HCT116 (cell line): ENCODE measurements at regions not wholly inside any gene's neighbourhood (a gene's known extent, or its start where the extent isn't known, plus 50 kb on each side); places are given as distances from the start of the nearest gene placed in this dataset.

ENCODE experiments used
- EZH2 ChIP-seq: fragments of 200-600 bp; sonication (generic); IDR thresholded peaks from 2 replicates; pipeline ENCODE4 v1.6.1; 2017; ENCODE audit warnings: antibody characterized with exemption, mixed run types
- FOSL1 ChIP-seq: IDR thresholded peaks from 2 replicates; pipeline ENCODE4 v1.6.1; 2012; ENCODE audit warnings: low read depth
- POLR2A ChIP-seq: IDR thresholded peaks from 2 replicates; pipeline ENCODE4 v1.7.0; 2011; ENCODE audit warnings: borderline replicate concordance; ENCODE audit not compliant: insufficient read depth, insufficient read length; ENCODE audit errors: extremely low read depth
- POLR2AphosphoS5 ChIP-seq: IDR thresholded peaks from 2 replicates; pipeline ENCODE4 v1.6.1; 2011; ENCODE audit warnings: mild to moderate bottlenecking, low read depth, low read length, moderate library complexity
- SIN3A ChIP-seq: IDR thresholded peaks from 2 replicates; pipeline ENCODE4 v1.6.1; 2012; ENCODE audit warnings: low read depth
- SRF ChIP-seq: IDR thresholded peaks from 2 replicates; pipeline ENCODE4 v1.6.1; 2012; ENCODE audit warnings: low read depth
- YY1 ChIP-seq: IDR thresholded peaks from 2 replicates; pipeline ENCODE4 v1.6.1; 2011; ENCODE audit warnings: low read length, low read depth, moderate library complexity, mild to moderate bottlenecking; ENCODE audit not compliant: insufficient replicate concordance; ENCODE audit errors: extremely low read depth
- ZFX ChIP-seq: fragments of 450-650 bp; IDR thresholded peaks from 2 replicates; pipeline ENCODE4 v1.6.1; 2017
- TF ChIP-seq, protein P1 (sequence below), 3 experiments: fragments of 200-600 bp in 1 of 3; sonication (generic) in 1 of 3; IDR thresholded peaks in 2 of 3; conservative IDR thresholded peaks in 1 of 3; 2 replicates each; pipeline ENCODE4 v1.5.1; 2012 to 2017; ENCODE audit warnings: low read depth in 2 of 3, low read length in 2 of 3, antibody characterized with exemption in 1 of 3, borderline replicate concordance in 1 of 3, control low read depth in 1 of 3, mild to moderate bottlenecking in 1 of 3, mixed read lengths in 1 of 3, mixed run types in 1 of 3, moderate library complexity in 1 of 3; ENCODE audit not compliant: insufficient read depth in 1 of 3

DNA sequence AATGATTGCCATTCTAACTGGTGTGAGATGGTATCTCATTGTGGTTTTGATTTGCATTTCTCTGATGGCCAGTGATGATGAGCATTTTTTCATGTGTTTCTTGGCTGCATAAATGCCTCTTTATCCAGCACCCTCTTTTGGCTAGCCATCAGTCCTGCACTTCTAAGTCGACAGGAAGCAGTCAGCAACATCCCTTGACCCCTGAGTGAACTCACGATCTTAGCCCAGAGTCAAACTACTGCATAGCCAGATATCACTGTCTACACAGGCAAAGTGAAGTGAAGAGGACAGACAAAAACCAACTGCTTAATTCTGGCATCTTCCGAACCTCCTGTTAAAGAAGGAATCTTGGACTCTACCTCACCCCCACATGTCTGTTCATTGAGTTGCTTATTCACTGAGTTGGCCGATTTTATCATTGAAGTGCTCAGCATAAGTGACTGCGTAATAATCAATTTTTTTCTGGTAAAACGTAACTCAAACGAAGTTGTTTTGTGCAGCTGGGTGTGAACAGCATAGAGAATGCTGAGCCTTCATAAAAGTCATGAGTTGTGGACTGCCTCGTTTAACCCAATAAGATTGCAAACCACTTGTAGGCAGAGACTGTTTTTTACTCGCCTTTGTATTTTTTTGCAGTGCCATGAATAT is 304.2 kb downstream of the COG6 start:
- TF ChIP-seq, protein P1, sequence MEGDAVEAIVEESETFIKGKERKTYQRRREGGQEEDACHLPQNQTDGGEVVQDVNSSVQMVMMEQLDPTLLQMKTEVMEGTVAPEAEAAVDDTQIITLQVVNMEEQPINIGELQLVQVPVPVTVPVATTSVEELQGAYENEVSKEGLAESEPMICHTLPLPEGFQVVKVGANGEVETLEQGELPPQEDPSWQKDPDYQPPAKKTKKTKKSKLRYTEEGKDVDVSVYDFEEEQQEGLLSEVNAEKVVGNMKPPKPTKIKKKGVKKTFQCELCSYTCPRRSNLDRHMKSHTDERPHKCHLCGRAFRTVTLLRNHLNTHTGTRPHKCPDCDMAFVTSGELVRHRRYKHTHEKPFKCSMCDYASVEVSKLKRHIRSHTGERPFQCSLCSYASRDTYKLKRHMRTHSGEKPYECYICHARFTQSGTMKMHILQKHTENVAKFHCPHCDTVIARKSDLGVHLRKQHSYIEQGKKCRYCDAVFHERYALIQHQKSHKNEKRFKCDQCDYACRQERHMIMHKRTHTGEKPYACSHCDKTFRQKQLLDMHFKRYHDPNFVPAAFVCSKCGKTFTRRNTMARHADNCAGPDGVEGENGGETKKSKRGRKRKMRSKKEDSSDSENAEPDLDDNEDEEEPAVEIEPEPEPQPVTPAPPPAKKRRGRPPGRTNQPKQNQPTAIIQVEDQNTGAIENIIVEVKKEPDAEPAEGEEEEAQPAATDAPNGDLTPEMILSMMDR (IDR thresholded peaks at IDR 0.05 in 2 of 3, conservative IDR thresholded peaks at IDR 0.05 in 1 of 3; ENCODE audit: borderline replicate concordance in 1 of 3, insufficient read depth in 1 of 3, low read depth in 2 of 3, low read length in 2 of 3): no peak
- TF ChIP-seq SIN3A (no peak), ZFX (no peak), EZH2 (no peak), POLR2A (no peak), YY1 (no peak), FOSL1 (no peak), SRF (no peak), POLR2AphosphoS5 (no peak)
